ENCODE measurements at regions not wholly inside any gene's neighbourhood (a gene's known extent, or its start where the extent isn't known, plus 50 kb on each side); places are given as distances from the start of the nearest gene placed in this dataset.
"Not testable (repeated sequence)": the region's sequence is repeated elsewhere in the genome, so short reads cannot be mapped to it uniquely, and the experiment has no call there.

GRCh38 chr17:64712557-64713351 is 50.6 kb upstream of the SMURF2 start:
- H3K4me3 ChIP-seq (ENCODE audit: low read length in 2 of 2); ATAC-seq (ENCODE audit: low FRiP score); intact Hi-C loops (cut with DNase I); DNase-seq; H3K27ac ChIP-seq (ENCODE audit: low read depth in 1 of 2, low read length in 2 of 2); H3K36me3 ChIP-seq (ENCODE audit: control insufficient read depth in 1 of 2, insufficient read depth in 2 of 2, low read length in 1 of 2); H3K27me3 ChIP-seq (ENCODE audit: control insufficient read depth in 1 of 2, insufficient read depth in 2 of 2, low read length in 1 of 2); H3K4me1 ChIP-seq (ENCODE audit: control insufficient read depth in 1 of 2, insufficient read depth in 2 of 2, low read length in 2 of 2); H3K9me3 ChIP-seq (ENCODE audit: control insufficient read depth, low read length): not testable (repeated sequence)
- 65 to 71% methylated on average over 9 to 10 of the region's 11 CpGs for WGBS, 2 donors

Small RNA genes lying in the stretch of these regions (microRNA-seq; reads per million reads assigned to microRNA genes)
- 0 reads per million in 2 donors for gene MIR6080

All from aorta (tissue), 5 donors.